ENCODE measurements at regions not wholly inside any gene's neighbourhood (a gene's known extent, or its start where the extent isn't known, plus 50 kb on each side); places are given as distances from the start of the nearest gene placed in this dataset.

DNA sequence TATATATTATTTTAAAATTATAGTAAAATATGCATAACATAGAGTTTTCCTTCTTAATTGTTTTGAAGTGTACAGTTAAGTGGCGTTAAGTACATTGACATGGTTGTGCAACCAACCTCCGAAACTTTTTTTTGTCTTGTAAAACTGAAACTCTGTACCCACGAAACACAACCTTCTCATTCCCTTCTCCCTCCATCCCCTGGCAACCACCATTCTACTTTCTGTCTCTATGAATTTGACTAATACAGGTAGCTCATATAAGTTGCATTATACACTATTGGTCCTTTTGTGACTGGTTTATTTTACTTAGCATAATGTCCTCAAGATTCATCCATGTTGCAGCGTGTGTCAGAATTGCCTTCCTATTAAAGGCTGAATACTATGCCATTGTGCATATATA lies 179.4 kb downstream of the SATB1 start:
- no peak for DNase-seq
- Histone ChIP-seq H2BK5ac (ENCODE audit: insufficient read length, low read length) (no peak overlapping the region), H3T11ph (ENCODE audit: low read length) (no peak overlapping the region), H2BK20ac (ENCODE audit: low read depth, low read length, poor library complexity, severe bottlenecking) (no peak overlapping the region), H2BK120ac (ENCODE audit: low read depth, low read length, poor library complexity, severe bottlenecking) (no peak overlapping the region), H3K9me3 (ENCODE audit: control insufficient read depth, low read depth, low read length) (no peaks in the 10 kb centered on the region), H3K4me1 (ENCODE audit: insufficient read depth, low read length) (peaks cover 10% of the 10 kb centered on the region), H3K23me2 (ENCODE audit: insufficient read length, low read depth, low read length, poor library complexity, severe bottlenecking) (no peaks in the 10 kb centered on the region), H2AK5ac (ENCODE audit: insufficient read length, low read length) (no peak overlapping the region), H3K4ac (ENCODE audit: low read depth, low read length) (no peak overlapping the region), H2AFZ (ENCODE audit: low read length) (no peak overlapping the region), H4K91ac (ENCODE audit: insufficient read length, low read depth, low read length) (no peak overlapping the region), H4K5ac (ENCODE audit: insufficient read length, low read depth, low read length) (no peak overlapping the region), H3K79me2 (ENCODE audit: insufficient read depth, low read length) (no peaks in the 10 kb centered on the region), H4K8ac (replicated peaks; ENCODE audit: insufficient read length, low read depth, low read length) (no peak overlapping the region), H2BK12ac (ENCODE audit: insufficient read length, low read depth, low read length) (no peak overlapping the region), H3K4me2 (ENCODE audit: insufficient read depth, insufficient read length, low read length) (no peak overlapping the region), H3K56ac (ENCODE audit: insufficient read length, low read depth, low read length) (no peak overlapping the region), H3K18ac (ENCODE audit: insufficient read length, low read depth, low read length) (no peak overlapping the region), H3K9ac (ENCODE audit: extremely low read depth, insufficient read length, low read length) (no peak overlapping the region), H3K27ac (ENCODE audit: insufficient read length, low read depth, low read length) (no peak overlapping the region), H3K14ac (ENCODE audit: insufficient read depth, low read length) (no peak overlapping the region), H3K23ac (ENCODE audit: insufficient read length, low read depth, low read length) (no peak overlapping the region), H3K79me1 (ENCODE audit: insufficient read depth, low read depth, low read length, poor library complexity, severe bottlenecking) (no peaks in the 10 kb centered on the region), H2BK15ac (ENCODE audit: low read depth, low read length) (no peak overlapping the region), H3K27me3 (ENCODE audit: insufficient read depth, low read length) (no peaks in the 10 kb centered on the region), H4K20me1 (ENCODE audit: control insufficient read depth, insufficient read depth, insufficient read length) (no peaks in the 10 kb centered on the region)
- peaks cover 39 to 43% of the 10 kb centered on the region in 2 experiments for H3K4me1 Mint-ChIP-seq
- no peak overlapping the region for H3K4me3 Mint-ChIP-seq
- no peak overlapping the region; a peak in 1 of 7 replicates for H3K27ac Mint-ChIP-seq
- H3K27me3 Mint-ChIP-seq (ENCODE audit: low read depth), result no peaks in the 10 kb centered on the region
- H3K36me3 Mint-ChIP-seq (ENCODE audit: insufficient read depth in 1 of 3, low read depth in 3 of 3), result no peaks in the 10 kb centered on the region
- H3K9me3 Mint-ChIP-seq, result no peaks in the 10 kb centered on the region
- TF ChIP-seq, protein P1, sequence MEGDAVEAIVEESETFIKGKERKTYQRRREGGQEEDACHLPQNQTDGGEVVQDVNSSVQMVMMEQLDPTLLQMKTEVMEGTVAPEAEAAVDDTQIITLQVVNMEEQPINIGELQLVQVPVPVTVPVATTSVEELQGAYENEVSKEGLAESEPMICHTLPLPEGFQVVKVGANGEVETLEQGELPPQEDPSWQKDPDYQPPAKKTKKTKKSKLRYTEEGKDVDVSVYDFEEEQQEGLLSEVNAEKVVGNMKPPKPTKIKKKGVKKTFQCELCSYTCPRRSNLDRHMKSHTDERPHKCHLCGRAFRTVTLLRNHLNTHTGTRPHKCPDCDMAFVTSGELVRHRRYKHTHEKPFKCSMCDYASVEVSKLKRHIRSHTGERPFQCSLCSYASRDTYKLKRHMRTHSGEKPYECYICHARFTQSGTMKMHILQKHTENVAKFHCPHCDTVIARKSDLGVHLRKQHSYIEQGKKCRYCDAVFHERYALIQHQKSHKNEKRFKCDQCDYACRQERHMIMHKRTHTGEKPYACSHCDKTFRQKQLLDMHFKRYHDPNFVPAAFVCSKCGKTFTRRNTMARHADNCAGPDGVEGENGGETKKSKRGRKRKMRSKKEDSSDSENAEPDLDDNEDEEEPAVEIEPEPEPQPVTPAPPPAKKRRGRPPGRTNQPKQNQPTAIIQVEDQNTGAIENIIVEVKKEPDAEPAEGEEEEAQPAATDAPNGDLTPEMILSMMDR (conservative IDR thresholded peaks at IDR 0.05), result no peak
- WGBS (ENCODE audit: extremely low coverage, insufficient read length, low lambda C conversion rate), result no CpG with 5 or more reads among the region's 4 CpGs
